ENCODE measurements at regions not wholly inside any gene's neighbourhood (a gene's known extent, or its start where the extent isn't known, plus 50 kb on each side); places are given as distances from the start of the nearest gene placed in this dataset.

DNA sequence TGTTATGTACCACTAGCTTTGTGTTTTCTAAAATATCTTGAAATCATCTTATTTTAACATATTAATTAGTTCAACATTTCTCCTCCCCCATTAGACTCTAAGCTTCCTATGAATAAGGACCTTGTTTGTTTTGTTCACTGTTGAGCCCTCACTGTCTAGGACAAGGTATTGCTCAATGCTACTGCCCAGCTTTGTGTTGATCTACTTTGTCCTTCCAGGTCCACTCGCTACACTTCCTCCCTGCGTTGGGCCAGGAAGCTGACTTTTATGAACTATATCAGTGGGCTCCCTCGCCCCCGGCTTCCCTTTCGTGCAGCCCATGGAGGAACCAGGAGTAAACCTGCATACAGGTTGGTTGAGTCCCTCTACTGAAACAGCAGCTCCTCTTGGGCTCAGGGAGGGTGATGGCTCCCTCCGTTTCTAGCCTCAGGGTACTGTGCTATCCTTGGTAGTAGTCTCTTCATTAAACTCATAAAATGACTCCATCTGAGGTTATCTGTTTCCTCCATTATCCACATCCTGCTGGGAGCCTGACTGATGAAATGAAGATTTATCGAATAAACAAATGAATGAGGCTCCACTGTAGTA, 272.5 kb downstream of the CLIC5 start:
- H3K4me1 Mint-ChIP-seq: no peaks in the 10 kb centered on the region
- H3K9me3 ChIP-seq (ENCODE audit: control insufficient read depth, low read length): peaks cover 3% of the 10 kb centered on the region
- H3K4me3 Mint-ChIP-seq: no peak overlapping the region
- DNase-seq: no peak
- H3K27me3 Mint-ChIP-seq (ENCODE audit: insufficient read depth): peaks cover 1% of the 10 kb centered on the region
- H3K36me3 ChIP-seq (ENCODE audit: control insufficient read depth, insufficient read depth, low read length): no peaks in the 10 kb centered on the region
- no peak overlapping the region for H3K9ac ChIP-seq (ENCODE audit: extremely low read depth, low read length, poor library complexity, severe bottlenecking)
- 95 to 97% methylated on average over 5 to 7 of the region's 7 CpGs for WGBS, 2 experiments (ENCODE audit: insufficient coverage in 1 of 2, insufficient read length in 1 of 2)
- TF ChIP-seq, protein P1, sequence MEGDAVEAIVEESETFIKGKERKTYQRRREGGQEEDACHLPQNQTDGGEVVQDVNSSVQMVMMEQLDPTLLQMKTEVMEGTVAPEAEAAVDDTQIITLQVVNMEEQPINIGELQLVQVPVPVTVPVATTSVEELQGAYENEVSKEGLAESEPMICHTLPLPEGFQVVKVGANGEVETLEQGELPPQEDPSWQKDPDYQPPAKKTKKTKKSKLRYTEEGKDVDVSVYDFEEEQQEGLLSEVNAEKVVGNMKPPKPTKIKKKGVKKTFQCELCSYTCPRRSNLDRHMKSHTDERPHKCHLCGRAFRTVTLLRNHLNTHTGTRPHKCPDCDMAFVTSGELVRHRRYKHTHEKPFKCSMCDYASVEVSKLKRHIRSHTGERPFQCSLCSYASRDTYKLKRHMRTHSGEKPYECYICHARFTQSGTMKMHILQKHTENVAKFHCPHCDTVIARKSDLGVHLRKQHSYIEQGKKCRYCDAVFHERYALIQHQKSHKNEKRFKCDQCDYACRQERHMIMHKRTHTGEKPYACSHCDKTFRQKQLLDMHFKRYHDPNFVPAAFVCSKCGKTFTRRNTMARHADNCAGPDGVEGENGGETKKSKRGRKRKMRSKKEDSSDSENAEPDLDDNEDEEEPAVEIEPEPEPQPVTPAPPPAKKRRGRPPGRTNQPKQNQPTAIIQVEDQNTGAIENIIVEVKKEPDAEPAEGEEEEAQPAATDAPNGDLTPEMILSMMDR (conservative IDR thresholded peaks at IDR 0.05): no peak
- H3K4me1 ChIP-seq (ENCODE audit: control insufficient read depth, insufficient read depth, low read length): no peaks in the 10 kb centered on the region
- no peaks in the 10 kb centered on the region for H3K27me3 ChIP-seq (ENCODE audit: control insufficient read depth, insufficient read depth, low read length, poor library complexity, severe bottlenecking)
- H3K9me3 Mint-ChIP-seq: peaks cover 8% of the 10 kb centered on the region
- H3K36me3 Mint-ChIP-seq (ENCODE audit: low read depth): no peaks in the 10 kb centered on the region
- no peak overlapping the region for H3K4me3 ChIP-seq (ENCODE audit: low read length)
- H3K27ac Mint-ChIP-seq: no peak overlapping the region
- H3K27ac ChIP-seq (ENCODE audit: low read depth, low read length): no peak overlapping the region

DNA sequence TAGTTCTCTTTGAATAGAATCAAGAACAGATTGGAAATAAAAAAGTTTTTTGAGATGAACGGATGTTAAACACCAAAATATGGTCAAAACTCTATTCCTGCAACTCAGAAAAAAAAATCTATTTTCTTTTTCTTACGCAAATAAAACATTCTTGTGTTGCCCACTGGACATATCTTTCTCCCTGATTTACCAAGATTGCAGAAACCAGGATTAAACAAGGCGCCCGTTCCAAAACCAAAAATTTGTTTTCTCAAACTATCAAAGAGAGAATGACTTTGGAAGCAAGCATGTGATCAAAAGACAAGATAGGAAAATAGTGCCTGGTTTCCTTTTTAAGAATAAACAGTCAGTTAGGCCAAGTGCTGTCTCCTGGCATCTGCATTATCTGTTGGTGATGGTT, 273.1 kb downstream of the CLIC5 start:
- TF ChIP-seq, protein P1 (conservative IDR thresholded peaks at IDR 0.05): no peak
- Histone ChIP-seq H3K4me3 (ENCODE audit: low read length) (no peak overlapping the region), H3K4me1 (ENCODE audit: control insufficient read depth, insufficient read depth, low read length) (no peaks in the 10 kb centered on the region), H3K27ac (ENCODE audit: low read depth, low read length) (no peak overlapping the region), H3K36me3 (ENCODE audit: control insufficient read depth, insufficient read depth, low read length) (no peaks in the 10 kb centered on the region), H3K9ac (ENCODE audit: extremely low read depth, low read length, poor library complexity, severe bottlenecking) (no peak overlapping the region), H3K27me3 (ENCODE audit: control insufficient read depth, insufficient read depth, low read length, poor library complexity, severe bottlenecking) (no peaks in the 10 kb centered on the region), H3K9me3 (ENCODE audit: control insufficient read depth, low read length) (no peaks in the 10 kb centered on the region)
- Mint-ChIP-seq H3K9me3 (peaks cover 3% of the 10 kb centered on the region), H3K27ac (no peak overlapping the region), H3K27me3 (ENCODE audit: insufficient read depth) (peaks cover 1% of the 10 kb centered on the region), H3K36me3 (ENCODE audit: low read depth) (no peaks in the 10 kb centered on the region), H3K4me3 (no peak overlapping the region), H3K4me1 (no peaks in the 10 kb centered on the region)
- no peak for DNase-seq
- WGBS, 2 experiments (ENCODE audit: insufficient coverage in 1 of 2, insufficient read length in 1 of 2): 84 to 92% methylated on average over 3 to 4 of the region's 4 CpGs

DNA sequence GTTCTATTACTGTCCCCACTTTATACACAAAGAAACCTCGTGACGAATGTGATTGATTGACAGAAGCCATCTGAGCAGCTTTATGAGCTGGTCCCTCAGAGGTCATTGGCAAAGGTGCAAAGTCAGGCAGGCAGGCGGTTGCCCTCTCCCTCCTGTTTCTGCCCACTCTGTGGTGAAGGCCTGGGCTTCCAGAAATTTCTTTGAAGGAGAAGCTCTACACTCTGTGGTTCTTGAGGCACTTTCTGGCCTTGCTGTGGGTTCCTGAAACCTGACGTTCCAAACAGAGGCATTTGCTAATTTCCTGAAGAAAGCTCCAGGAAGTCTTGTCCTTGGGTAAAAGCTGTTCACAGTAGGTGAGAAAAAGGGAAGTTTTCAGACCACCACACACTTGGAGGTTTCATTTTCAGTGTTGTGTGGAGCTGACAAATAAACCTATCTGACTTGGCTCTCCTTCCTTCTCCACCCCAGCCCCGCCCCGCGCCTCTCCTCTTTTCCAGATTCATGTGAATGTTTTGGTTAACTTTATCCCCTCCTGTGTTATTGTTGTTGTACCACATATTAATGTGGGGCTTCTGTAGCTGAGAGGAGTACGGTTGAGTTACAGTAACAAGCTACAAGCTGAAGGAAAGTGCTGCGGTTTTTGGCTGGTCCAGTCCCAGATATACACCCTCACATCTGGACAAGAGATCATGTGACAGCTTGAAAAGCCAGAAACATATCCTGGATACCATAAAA, 274.1 kb downstream of the CLIC5 start:
- DNase-seq: no peak
- no peaks in the 10 kb centered on the region for H3K4me1 Mint-ChIP-seq
- no peaks in the 10 kb centered on the region for H3K4me1 ChIP-seq (ENCODE audit: control insufficient read depth, insufficient read depth, low read length)
- no peak overlapping the region for H3K27ac Mint-ChIP-seq
- no peak overlapping the region for H3K27ac ChIP-seq (ENCODE audit: low read depth, low read length)
- no peaks in the 10 kb centered on the region for H3K27me3 ChIP-seq (ENCODE audit: control insufficient read depth, insufficient read depth, low read length, poor library complexity, severe bottlenecking)
- H3K4me3 ChIP-seq (ENCODE audit: low read length): no peak overlapping the region
- no peaks in the 10 kb centered on the region for H3K9me3 ChIP-seq (ENCODE audit: control insufficient read depth, low read length)
- H3K27me3 Mint-ChIP-seq (ENCODE audit: insufficient read depth): peaks cover 1% of the 10 kb centered on the region
- no peaks in the 10 kb centered on the region for H3K9me3 Mint-ChIP-seq
- WGBS, 2 experiments (ENCODE audit: insufficient coverage in 1 of 2, insufficient read length in 1 of 2): 91 to 100% methylated on average over 2 to 9 of the region's 9 CpGs
- no peak overlapping the region for H3K4me3 Mint-ChIP-seq
- H3K36me3 Mint-ChIP-seq (ENCODE audit: low read depth): no peaks in the 10 kb centered on the region
- no peak overlapping the region for H3K9ac ChIP-seq (ENCODE audit: extremely low read depth, low read length, poor library complexity, severe bottlenecking)
- no peaks in the 10 kb centered on the region for H3K36me3 ChIP-seq (ENCODE audit: control insufficient read depth, insufficient read depth, low read length)
- TF ChIP-seq, protein P1 (conservative IDR thresholded peaks at IDR 0.05): no peak
